CD4-positive, alpha-beta T cell treated with Interleukin-4 for 1 hour (primary cell): ENCODE measurements at regions not wholly inside any gene's neighbourhood (a gene's known extent, or its start where the extent isn't known, plus 50 kb on each side); places are given as distances from the start of the nearest gene placed in this dataset.
A peak's percentile ranks its signal among the peaks of the same experiment; 100 is the strongest.

Experiments used
- DNase-seq, 2 donors: peaks; one replicate each; pipeline ENCODE4 v3.0.0-alpha.2; 2020 to 2022

DNA sequence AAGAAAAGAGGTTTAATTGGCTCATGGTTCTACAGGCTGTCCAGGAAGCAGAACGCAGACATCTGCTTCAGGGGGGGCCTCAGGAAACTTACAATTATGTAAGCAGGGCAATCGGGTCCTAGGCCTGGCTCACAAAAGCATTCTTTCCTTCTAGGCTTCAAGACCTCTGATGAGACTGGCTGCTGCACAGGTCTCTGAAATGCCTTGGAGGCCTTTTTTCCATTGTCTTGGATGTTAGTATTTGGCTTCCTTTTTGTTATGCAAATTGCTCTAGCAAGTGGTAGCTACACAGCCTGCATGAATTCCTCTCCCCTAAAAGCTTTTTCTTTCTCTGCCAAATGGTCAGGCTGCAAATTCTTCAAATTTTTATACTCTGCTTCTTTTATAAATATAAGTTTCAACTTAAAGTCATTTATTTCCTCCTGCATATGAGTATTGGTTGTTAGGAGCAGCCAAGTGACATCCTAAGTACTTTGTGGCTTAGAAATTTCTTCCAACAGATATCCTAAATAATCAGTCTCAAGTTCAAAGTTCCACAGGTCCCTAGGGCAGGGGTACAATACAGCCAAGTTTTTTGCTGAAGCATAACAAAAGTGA lies 83.1 kb upstream of the SEMA3A start:
- DNase-seq: no peak

DNA sequence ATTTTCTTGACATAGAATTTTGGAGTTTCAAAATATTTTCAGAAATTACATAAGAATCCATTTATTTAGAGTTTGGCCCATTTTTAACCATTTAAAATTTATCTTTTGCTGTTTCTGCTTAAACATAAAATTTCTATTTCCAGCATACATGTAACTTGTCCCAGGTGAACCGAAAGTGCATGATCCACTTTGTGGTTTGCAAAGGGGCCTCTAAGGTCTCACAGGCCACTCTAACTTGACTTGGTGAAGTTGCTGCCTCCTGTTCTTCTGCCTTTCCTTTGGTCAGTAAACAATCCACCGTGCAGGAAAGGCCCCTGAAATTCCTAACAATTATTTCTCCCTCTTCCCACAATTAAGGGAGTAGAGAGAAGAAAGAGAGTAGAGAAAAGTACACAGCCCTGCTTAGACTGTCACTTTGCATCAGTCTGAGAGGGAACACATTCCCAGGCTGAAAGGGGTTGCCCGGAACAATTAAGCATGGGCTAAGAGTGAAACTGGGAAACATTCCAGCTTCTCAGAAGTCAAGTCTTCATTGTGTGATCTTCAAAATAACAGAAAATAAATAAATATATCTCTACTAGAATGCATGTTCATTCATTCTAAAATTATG lies 79.5 kb upstream of the SEMA3A start:
- DNase-seq: no peak

DNA sequence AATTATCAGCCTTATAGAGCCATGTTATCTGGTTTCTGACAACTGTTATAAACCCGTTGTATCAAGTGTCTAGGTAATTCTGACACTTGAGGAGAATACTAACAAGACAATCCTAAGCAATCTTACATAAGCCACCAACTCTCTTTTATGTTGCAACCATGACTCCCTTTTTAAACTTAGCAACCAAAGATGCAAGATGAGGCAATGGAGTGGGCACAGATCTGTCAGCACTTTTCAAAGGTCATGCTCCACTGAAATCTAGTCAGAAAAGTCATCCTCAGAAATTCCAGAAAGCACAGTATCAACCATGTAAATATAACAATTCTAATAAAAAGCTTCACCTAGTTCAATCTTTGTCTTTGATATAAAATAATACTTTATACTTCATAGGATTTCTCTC lies 77.0 kb upstream of the SEMA3A start:
- no peak for DNase-seq

DNA sequence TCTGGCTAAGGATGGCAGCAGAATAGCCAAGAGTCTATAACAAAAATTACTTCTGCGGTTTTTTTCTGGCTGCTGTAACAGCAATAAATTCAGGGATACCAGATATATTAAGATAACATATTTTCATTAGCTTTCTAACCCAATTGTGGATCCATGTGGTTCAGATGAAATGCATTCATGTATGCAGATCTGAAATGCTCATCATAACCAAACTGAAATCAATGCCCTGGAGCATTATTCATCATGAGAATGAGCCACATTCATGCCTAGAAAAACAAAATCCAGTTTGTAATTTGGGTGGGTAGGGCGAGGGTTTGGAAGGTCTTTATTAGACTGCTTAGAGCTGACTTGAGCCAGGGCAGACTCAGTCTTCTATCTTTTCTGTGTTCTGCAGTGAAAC lies 69.8 kb upstream of the SEMA3A start:
- DNase-seq: no peak

DNA sequence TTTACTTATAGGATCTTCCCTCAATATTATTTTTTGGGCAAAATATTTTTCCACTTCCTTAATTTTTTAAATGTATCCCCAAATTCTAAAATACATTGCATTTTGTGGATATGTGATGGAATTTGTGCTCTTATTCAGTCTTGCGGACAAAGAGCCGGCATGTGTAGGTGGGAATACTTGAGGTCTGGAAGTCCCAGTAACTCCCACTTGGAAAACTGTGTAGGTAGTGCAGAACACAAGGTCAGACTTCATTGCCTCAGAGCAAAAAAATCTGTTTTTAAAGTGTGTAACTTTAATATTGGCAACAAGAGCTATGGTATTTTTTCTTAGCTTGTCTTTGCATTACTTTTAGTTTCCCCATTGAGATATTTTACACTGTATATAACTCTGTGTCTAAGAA lies 68.5 kb upstream of the SEMA3A start:
- no peak for DNase-seq

DNA sequence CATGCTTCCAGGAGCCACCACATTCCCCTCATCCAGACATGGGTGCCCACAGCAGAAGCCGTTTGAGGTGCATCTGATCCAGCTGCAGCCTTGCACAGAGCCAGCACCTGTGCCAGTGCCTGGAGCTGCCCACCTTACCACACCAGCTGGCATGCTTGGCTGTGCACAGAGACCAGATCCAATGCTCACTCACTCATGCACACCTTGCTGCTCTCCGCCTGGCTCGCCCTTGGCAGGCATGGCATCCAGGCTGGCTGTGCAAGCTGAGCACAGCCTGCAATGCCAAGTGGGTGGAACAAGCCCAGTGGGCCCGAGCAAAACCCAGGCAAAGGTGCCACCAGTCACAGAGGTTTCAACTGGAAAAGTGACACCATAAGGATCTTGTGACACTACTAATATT lies 66.9 kb upstream of the SEMA3A start:
- DNase-seq: no peak

DNA sequence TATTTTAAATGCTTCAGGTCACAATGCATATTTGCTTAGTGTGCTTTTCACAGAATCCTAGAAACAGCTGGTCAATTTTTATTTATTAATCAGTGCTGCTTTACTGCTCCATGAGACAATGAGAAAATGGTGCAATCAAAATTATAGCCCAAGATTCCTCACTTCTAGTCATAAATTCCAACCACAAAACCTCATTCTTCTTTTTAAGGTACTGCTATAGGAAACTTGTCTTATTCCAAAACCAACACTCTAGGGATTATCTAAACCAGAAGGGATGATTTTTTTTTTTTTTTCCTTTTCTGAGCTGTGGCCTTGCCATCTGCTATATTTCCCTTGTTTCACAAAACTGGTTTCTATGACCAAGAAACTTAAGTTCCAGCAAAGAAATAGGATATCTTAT lies 64.0 kb upstream of the SEMA3A start:
- DNase-seq: no peak

DNA sequence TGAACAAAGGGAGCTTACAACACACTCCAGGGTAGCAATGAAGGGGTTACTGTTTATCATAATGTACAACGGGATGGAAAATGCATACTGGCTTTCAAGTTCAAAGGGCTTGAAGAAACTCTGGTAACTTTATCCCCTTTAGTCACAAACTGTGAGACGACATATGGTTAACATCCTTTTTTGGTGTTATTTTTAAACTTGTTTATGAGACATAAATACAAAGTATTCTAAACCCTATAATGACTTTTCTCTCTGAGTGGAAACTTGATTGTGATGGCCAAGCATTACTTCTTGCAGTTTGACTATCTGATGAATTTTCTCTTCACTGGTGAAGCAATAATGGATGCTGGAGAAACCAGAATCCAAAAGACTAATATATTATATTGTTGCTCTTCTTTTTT lies 62.0 kb upstream of the SEMA3A start:
- DNase-seq: no peak

DNA sequence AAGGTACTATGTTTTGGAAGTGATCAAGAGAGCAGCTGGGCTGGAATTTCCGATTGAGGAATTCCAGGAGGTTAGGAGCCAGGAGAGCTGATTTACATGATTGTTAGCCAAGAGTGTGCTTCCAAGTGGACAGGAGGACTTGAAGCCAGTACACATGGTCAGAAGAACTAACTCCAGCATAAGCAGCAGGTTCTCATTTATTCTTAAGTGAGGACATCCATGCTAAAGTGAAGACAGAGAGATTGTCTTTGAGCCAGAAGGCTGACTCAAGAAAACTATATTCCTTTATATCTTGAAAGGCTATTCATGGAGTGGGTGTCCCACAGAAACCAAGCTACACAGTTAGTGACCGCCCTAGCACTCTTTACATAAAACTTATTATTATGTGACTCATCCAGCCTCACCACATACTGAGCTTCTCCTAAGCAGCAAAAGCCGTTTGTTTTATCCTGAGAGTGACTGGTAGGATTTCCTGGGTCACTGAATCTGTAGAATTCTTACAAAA lies 56.7 kb upstream of the SEMA3A start:
- DNase-seq: no peak

DNA sequence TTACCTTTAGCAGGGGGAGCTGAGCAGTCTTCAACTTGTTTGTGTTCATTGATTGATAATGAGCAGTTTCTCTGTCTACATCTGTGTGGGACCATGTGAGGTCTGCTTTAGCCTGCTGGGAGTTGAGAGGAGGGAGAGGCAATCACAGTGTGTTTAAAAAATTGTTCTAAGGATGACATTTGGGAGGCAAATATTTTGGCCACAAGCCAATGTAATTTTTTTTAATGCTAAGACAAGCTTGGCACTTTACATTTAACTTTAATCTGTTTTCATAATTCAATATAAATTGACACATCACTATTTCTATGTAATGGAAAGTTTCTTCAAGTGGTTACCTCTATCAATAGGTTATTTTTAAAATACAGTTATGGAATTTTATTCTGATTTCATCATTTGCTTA lies 55.9 kb upstream of the SEMA3A start:
- no peak for DNase-seq

DNA sequence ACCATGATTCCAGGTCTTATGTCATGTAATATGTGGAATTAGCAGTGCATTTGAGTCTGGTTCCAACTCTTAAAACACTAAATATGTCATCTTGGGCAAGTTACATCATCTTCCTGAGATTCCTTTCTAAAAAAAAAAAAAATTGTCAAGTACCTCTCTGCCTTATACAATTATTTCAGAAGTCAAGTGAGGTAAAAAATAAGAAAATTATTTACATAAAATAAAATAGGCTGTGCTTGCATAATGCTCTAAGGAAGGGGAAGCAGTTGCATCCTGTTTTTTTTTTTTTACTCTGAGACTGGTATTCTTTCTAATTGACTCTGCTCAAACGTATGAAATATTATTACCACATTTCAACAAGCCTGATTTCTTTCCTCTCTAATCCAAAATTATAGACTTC lies 55.1 kb upstream of the SEMA3A start:
- no peak for DNase-seq

DNA sequence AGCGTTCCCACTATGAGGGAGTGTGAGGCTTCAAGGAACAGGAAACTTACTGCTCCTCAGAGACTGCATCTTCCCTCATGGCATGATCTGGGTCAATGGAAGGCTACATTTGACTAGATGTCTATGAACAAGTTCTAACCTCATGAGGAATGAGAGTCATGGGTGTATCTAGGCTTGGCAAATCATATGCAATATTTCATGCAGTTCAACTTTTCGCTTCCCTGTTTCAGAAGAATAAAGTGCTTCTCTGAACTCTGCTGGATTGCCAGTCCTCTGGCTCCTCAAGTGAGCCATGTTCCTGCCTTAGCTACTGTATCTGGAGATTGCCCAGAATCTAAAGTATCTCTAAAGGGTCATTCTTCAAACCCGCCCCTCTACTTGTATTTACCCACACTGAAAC lies 54.3 kb upstream of the SEMA3A start:
- no peak for DNase-seq

DNA sequence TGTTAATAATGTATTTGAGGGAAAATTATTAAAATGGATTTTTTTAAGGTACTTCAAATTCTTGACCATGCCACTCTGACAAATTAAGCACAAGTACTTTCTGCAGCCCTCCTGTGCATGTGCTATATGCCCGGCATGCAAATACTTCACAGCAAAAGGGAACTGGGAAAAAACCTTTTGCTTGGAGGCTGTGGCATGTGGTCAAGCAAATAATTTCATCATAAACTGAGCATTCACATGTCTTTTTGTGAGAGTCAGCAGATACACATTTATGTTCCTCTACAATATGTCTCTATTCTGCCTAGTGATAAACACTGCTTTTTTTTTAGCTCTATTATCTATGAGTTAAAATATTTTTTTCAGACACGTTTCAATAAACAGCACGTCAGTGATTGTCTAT lies 53.7 kb upstream of the SEMA3A start:
- peak; percentile 13 to 38 for DNase-seq

DNA sequence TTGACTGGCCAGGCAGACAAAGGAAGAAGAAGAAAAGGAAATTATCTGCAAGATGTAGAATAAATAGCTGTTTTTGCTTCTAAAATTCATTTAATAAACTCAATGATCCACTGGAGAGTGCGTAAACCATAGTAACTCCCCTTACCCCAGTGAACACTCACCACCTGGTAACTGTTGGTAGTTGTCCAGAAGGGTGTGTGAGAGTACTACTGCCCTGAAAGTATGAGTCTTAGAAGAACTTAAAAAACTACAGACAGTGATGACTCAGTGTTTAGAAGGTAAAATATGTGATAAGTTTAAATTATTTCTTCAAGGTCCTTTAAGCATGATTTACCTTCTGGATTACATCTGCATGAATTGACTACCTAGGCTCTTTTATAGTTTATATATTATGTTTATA lies 53.0 kb upstream of the SEMA3A start:
- DNase-seq: no peak

DNA sequence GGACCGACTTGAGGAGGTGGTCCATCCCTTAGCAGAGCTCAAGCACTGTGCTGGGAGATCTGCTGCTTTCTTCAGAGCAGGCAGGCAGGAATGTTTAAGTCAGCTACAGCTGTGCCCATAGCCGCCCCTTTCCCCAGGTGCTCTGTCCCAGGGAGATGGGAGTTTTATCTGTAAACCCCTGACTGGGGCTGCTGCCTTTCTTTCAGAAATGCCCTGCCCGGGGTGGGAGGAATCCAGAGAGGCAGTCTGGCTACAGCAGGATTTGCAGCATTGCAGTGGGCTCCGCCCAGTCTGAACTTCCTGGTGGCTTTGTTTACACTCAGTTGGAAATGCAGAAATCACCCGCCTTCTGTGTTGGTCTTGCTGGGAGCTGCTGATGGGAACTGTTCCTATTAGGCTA lies 51.2 kb upstream of the SEMA3A start:
- no peak for DNase-seq
